ENCODE measurements at regions not wholly inside any gene's neighbourhood (a gene's known extent, or its start where the extent isn't known, plus 50 kb on each side); places are given as distances from the start of the nearest gene placed in this dataset.

GRCh38 chr3:124221422-124221821 lies 229.5 kb upstream of the ROPN1 start:
- TF ChIP-seq, protein P1, sequence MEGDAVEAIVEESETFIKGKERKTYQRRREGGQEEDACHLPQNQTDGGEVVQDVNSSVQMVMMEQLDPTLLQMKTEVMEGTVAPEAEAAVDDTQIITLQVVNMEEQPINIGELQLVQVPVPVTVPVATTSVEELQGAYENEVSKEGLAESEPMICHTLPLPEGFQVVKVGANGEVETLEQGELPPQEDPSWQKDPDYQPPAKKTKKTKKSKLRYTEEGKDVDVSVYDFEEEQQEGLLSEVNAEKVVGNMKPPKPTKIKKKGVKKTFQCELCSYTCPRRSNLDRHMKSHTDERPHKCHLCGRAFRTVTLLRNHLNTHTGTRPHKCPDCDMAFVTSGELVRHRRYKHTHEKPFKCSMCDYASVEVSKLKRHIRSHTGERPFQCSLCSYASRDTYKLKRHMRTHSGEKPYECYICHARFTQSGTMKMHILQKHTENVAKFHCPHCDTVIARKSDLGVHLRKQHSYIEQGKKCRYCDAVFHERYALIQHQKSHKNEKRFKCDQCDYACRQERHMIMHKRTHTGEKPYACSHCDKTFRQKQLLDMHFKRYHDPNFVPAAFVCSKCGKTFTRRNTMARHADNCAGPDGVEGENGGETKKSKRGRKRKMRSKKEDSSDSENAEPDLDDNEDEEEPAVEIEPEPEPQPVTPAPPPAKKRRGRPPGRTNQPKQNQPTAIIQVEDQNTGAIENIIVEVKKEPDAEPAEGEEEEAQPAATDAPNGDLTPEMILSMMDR (IDR thresholded peaks at IDR 0.05; ENCODE audit: control extremely low read depth in 1 of 3, insufficient read depth in 1 of 3, low read depth in 1 of 3, low read length in 3 of 3) = no peak
- TF ChIP-seq RAD21 (IDR thresholded peaks at IDR 0.05 in 1 of 2, conservative IDR thresholded peaks at IDR 0.05 in 1 of 2; ENCODE audit: low read depth in 2 of 2, low read length in 2 of 2) (no peak), EZH2 (IDR thresholded peaks at IDR 0.05; ENCODE audit: low read depth, low read length, severe bottlenecking) (no peak), TAF1 (IDR thresholded peaks at IDR 0.05; ENCODE audit: low read depth, low read length) (no peak), CBX5 (IDR thresholded peaks at IDR 0.05; ENCODE audit: low read depth, low read length) (no peak), NRF1 (IDR thresholded peaks at IDR 0.05; ENCODE audit: low read depth, low read length) (no peak), POLR2AphosphoS5 (IDR thresholded peaks at IDR 0.05; ENCODE audit: low read depth, low read length) (no peak), BRCA1 (IDR thresholded peaks at IDR 0.05; ENCODE audit: low read depth, low read length) (no peak)
- TF ChIP-seq, protein P2, sequence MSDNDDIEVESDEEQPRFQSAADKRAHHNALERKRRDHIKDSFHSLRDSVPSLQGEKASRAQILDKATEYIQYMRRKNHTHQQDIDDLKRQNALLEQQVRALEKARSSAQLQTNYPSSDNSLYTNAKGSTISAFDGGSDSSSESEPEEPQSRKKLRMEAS (IDR thresholded peaks at IDR 0.05) = no peak
